Ovary (tissue), 3 donors: ENCODE measurements at regions not wholly inside any gene's neighbourhood (a gene's known extent, or its start where the extent isn't known, plus 50 kb on each side); places are given as distances from the start of the nearest gene placed in this dataset.

Experiments used
- POLR2A ChIP-seq: fragments of 450-650 bp; IDR thresholded peaks from one replicate; pipeline ENCODE4 v1.6.1; 2017; ENCODE audit warnings: antibody characterized with exemption, mild to moderate bottlenecking, moderate library complexity
- TF ChIP-seq, protein P1 (sequence below), 3 donors: fragments of 450-650 bp in 2 of 3; fragments of 200-600 bp in 1 of 3; IDR thresholded peaks; one replicate each; pipeline versions ENCODE4 v1.5.1 to v1.8.0; 2016 to 2022; ENCODE audit warnings: antibody characterized with exemption in 3 of 3, mild to moderate bottlenecking in 1 of 3
- donor health status: DM: no; HTN: no; CAD: no.

- TF ChIP-seq, protein P1, sequence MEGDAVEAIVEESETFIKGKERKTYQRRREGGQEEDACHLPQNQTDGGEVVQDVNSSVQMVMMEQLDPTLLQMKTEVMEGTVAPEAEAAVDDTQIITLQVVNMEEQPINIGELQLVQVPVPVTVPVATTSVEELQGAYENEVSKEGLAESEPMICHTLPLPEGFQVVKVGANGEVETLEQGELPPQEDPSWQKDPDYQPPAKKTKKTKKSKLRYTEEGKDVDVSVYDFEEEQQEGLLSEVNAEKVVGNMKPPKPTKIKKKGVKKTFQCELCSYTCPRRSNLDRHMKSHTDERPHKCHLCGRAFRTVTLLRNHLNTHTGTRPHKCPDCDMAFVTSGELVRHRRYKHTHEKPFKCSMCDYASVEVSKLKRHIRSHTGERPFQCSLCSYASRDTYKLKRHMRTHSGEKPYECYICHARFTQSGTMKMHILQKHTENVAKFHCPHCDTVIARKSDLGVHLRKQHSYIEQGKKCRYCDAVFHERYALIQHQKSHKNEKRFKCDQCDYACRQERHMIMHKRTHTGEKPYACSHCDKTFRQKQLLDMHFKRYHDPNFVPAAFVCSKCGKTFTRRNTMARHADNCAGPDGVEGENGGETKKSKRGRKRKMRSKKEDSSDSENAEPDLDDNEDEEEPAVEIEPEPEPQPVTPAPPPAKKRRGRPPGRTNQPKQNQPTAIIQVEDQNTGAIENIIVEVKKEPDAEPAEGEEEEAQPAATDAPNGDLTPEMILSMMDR (IDR thresholded peaks at IDR 0.05), result no peak
- TF ChIP-seq POLR2A, result no peak
Measured at GRCh38 chr13:104553186-104553585, 1487.0 kb upstream of the SLC10A2 start.
